ENCODE measurements at regions not wholly inside any gene's neighbourhood (a gene's known extent, or its start where the extent isn't known, plus 50 kb on each side); places are given as distances from the start of the nearest gene placed in this dataset.

- TF ChIP-seq ZFP36 (IDR thresholded peaks at IDR 0.05; ENCODE audit: borderline replicate concordance, partially characterized antibody) (no peak), FOXS1 (CRISPR knock-in tag; IDR thresholded peaks at IDR 0.05) (no peak), GATA3 (IDR thresholded peaks at IDR 0.05; ENCODE audit: borderline replicate concordance) (no peak), SMC3 (IDR thresholded peaks at IDR 0.05) (no peak), NFE2L2 (conservative IDR thresholded peaks at IDR 0.05; ENCODE audit: low read length) (no peak), RNF2 (IDR thresholded peaks at IDR 0.05; ENCODE audit: borderline replicate concordance, low read depth) (no peak), RCOR1 (IDR thresholded peaks at IDR 0.05; ENCODE audit: low read depth, low read length) (no peak), MYC (IDR thresholded peaks at IDR 0.05; ENCODE audit: borderline replicate concordance, low read length) (no peak), USF2 (IDR thresholded peaks at IDR 0.05) (no peak), HOXB13 (CRISPR knock-in tag; IDR thresholded peaks at IDR 0.05; ENCODE audit: low read depth) (no peak), KDM5A (IDR thresholded peaks at IDR 0.05) (no peak), ZSCAN20 (CRISPR knock-in tag; IDR thresholded peaks at IDR 0.05) (no peak), ELK1 (IDR thresholded peaks at IDR 0.05; ENCODE audit: low read depth, low read length) (no peak)
- no peak for ATAC-seq
Observed at GRCh38 chr9:134992755-134993124, 75.0 kb upstream of the FCN1 start.

GRCh38 chr9:134993416-134993815, 75.7 kb upstream of the FCN1 start:
- Histone ChIP-seq H3K4me3 (no peak overlapping the region), H3K9me3 (peaks cover 11% of the 10 kb centered on the region), H3K4me2 (no peak overlapping the region), H3K27ac (no peak overlapping the region), H3K4me1 (no peaks in the 10 kb centered on the region)
- TF ChIP-seq ESRRA (IDR thresholded peaks at IDR 0.05; ENCODE audit: borderline replicate concordance, low read length) (no peak), HOXA7 (CRISPR knock-in tag; IDR thresholded peaks at IDR 0.05) (no peak), FOSL2 (IDR thresholded peaks at IDR 0.05) (no peak), FOSL2 (CRISPR knock-in tag; IDR thresholded peaks at IDR 0.05) (no peak), ZC3H11A (IDR thresholded peaks at IDR 0.05) (no peak), PHF8 (IDR thresholded peaks at IDR 0.05; ENCODE audit: borderline replicate concordance, low read depth) (no peak), RAD21 (conservative IDR thresholded peaks at IDR 0.05 in 1 of 2, IDR thresholded peaks at IDR 0.05 in 1 of 2) (no peak)
- 61% methylated on average over 17 of the region's 17 CpGs for WGBS (ENCODE audit: missing lambda C conversion rate)
- ATAC-seq: no peak
- FAIRE-seq: no peak
- no peak for DNase-seq (ENCODE audit: low read depth in 1 of 2, low spot score in 1 of 2)
- CTCF ChIA-PET: interaction anchor here (1.3 kb wide), 1 partner anchor 11 kb away, joined by 5 read pairs; no protein-coding TSS in a partner anchor
- POLR2A ChIA-PET: no interaction called here

More at GRCh38 chr9:134992755-134993124, 75.0 kb upstream of the FCN1 start:
- Histone ChIP-seq H3K9me3 (peaks cover 5% of the 10 kb centered on the region; the same call in 2 of the 3 replicates), H3K27ac (no peak overlapping the region), H3K4me3 (no peak overlapping the region), H3K4me1 (no peaks in the 10 kb centered on the region), H3K4me2 (no peak overlapping the region)
- no peak for DNase-seq (ENCODE audit: low read depth in 1 of 2, low spot score in 1 of 2)
- WGBS (ENCODE audit: missing lambda C conversion rate): 26% methylated on average over 14 of the region's 22 CpGs
- ChIA-PET CTCF (interaction anchor here (1.3 kb wide), 1 partner anchor 10 kb away, joined by 5 read pairs; no protein-coding TSS in a partner anchor), POLR2A (no interaction called here)
- FAIRE-seq: no peak

- Histone ChIP-seq H3K9me3 (peaks cover 18% of the 10 kb centered on the region), H3K4me1 (no peaks in the 10 kb centered on the region), H3K27ac (no peak overlapping the region), H3K4me2 (no peak overlapping the region), H3K4me3 (no peak overlapping the region)
- no peak for DNase-seq (ENCODE audit: low read depth in 1 of 2, low spot score in 1 of 2)
- 56% methylated on average over 14 of the region's 15 CpGs for WGBS (ENCODE audit: missing lambda C conversion rate)
- POLR2A ChIA-PET: no interaction called here
- CTCF ChIA-PET: no interaction called here
- no peak for TF ChIP-seq KDM1A (IDR thresholded peaks at IDR 0.05; ENCODE audit: low read depth)
- TF ChIP-seq GATA3 (IDR thresholded peaks at IDR 0.05; ENCODE audit: borderline replicate concordance): no peak
- no peak for TF ChIP-seq RFX5 (IDR thresholded peaks at IDR 0.05)
- TF ChIP-seq EHMT2 (IDR thresholded peaks at IDR 0.05; ENCODE audit: low read depth): no peak
- no peak for TF ChIP-seq NPAS2 (CRISPR knock-in tag; IDR thresholded peaks at IDR 0.05; ENCODE audit: borderline replicate concordance)
- TF ChIP-seq FOSB (CRISPR knock-in tag; IDR thresholded peaks at IDR 0.05): no peak
- no peak for TF ChIP-seq REST (IDR thresholded peaks at IDR 0.05)
- no peak for TF ChIP-seq JUN (IDR thresholded peaks at IDR 0.05)
- no peak for TF ChIP-seq KDM5A (IDR thresholded peaks at IDR 0.05)
- TF ChIP-seq CBX8 (IDR thresholded peaks at IDR 0.05): no peak
- no peak for TF ChIP-seq USF2 (IDR thresholded peaks at IDR 0.05)
- ATAC-seq: no peak
- no peak for FAIRE-seq
Observed at GRCh38 chr9:134993996-134994720, 76.4 kb upstream of the FCN1 start.

All from A549 (cell line).